NCI-H524 (cell line): ENCODE measurements at regions not wholly inside any gene's neighbourhood (a gene's known extent, or its start where the extent isn't known, plus 50 kb on each side); places are given as distances from the start of the nearest gene placed in this dataset.

Experiments
- DNase-seq, 2 experiments: peaks; one replicate each; lab custom pipeline; 2025; lab: John Stamatoyannopoulos, UW

DNA sequence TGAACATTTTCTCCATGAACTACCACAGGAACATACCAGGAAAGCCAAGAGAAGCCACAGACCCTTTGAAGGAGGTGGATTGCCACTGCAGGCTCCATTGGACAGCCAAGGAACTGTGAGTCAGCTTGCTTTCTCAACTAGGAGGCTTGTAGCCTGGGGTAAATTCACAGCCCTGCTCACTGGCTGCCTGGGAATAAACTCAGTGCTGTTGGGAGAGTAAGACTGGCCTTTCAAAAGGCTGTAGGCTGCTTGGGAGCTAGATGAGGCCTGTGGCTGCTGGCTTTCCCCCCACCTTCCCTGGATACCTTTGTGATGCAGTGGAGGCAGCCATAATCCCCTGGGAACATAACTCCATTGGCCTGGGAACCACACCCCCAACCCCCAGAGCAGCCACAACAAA lies 223.5 kb upstream of the RBMS3 start:
- no peak for DNase-seq

DNA sequence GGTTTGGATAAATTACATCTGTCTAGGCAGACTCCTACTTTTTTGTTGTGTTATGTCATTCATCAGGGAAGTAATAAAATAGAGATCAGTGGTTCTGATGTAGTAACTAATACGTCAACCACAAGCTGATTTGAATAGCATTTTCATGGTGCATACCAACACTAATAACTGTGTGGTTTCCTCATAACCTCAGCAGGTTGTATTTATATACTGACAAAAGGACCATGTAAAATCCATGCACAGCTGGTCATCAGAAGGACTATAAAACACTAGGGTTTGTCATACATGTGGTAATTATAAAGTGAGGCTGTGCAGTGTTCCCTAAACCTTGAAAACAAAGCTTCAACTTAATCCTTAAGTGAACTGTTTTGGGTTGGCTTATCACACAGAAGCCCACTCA lies 216.8 kb upstream of the RBMS3 start:
- peak in 1 of 2 experiments; percentile 22 for DNase-seq

DNA sequence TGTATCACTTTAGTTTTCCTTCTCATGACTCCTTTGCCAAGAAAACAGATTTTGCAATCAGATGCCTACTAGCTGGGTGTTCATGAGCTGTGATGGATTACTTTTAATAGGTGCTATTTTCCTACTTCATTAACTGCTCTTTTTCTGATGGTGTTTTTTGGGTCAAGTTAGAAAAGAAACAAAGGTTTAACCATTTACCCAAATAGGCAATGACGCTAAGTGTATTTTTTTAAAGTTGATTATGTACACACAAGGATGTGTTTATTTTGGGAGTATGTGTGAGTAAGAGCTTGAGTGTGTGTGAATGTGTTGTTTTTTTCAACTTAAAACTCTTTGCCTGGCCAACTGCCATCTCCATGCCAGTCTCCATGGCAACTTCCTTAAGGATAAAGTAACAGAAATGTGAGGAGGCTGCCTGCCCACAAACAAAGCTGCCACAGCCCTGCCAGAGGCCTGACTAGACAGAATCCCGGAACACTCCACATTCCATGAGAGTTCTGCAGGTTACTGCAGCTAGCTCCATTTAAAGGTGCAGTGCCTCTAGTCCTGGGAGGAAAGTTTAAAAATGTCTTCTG lies 215.6 kb upstream of the RBMS3 start:
- DNase-seq, result peak; percentile 70 to 87

DNA sequence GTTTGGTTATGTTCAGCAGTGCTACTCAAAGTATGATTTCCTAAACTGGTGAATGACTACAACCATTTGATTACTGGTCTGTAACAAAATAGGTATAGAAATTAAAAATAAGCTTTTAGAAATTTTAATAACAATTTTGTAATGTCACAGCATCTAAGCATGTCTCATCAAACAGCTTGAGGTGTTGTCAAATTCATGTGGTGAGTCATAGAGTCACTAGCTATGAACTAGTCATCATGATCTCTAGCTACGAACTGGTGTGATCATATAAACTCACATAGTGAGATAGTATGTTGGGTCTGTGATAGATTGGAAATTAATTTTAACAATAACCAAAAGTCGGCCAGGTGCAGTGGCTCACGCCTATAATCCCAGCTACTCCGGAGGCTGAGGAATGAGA lies 213.9 kb upstream of the RBMS3 start:
- no peak for DNase-seq

DNA sequence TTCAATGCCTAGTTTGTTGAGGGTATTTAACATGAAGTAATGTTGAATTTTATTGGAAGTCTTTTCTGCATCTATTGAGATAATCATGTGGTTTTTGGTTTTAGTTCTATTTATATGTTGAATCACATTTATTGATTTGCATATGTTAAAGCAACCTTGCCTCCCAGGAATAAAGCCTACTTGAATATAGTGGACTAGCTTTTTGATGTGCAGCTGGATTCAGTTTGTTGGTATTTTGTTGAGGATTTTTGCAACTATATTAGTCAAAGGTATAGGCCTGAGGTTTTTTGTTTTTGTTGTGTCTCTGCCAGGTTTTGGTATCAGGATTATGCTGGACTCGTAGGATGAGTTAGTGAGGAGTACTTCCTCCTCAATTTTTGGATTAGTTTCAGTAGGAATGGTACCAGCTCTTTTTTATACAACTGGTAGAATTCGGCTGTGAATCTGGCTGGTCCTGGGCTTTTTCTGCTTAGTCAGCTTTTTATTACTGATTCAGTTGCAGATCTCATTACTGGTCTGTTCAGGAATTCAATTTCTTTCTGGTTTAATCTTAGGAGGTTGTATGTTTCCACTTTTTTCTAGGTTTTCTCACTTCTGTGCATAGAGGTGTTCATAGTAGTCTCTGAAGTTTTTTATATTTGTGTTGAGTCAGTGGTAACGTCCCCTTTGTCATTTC lies 209.8 kb upstream of the RBMS3 start:
- DNase-seq, result no peak

DNA sequence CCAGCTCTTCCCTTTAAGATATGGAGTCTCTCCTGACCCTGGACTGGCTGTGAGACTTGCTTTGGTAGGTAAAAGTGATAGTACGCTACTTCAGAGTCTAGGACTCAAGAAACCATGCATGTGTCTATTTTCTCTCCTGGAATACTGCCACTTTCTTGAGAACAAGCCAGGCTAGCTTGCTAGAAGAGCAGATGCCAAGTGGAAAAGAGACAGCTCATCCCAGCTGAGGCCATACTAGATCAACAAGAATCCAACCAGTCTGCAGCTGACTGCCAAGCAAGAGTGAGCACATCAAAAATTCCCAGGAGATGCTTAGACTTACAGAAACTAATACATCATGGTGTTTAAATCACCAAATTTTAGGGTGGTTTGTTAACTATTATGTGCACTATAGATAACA lies 208.3 kb upstream of the RBMS3 start:
- DNase-seq, result no peak

DNA sequence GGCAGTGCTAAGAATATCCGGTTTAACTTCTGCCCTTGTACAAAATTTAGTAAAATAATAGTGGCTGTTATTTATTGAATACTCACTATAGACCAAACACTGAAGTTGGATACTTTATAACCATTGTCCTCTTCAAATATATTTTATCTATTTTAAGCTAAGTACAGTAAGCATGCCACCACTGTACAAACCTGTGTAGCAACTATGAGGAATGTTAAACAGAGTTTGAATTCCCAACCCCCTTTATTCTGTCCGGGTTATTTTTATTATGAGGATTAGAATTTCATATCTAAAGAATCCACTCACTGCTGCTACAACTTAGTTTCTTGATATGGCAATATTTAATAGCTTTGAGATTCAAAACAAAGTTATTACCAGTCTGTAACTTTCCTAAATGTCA lies 203.5 kb upstream of the RBMS3 start:
- DNase-seq, result no peak

DNA sequence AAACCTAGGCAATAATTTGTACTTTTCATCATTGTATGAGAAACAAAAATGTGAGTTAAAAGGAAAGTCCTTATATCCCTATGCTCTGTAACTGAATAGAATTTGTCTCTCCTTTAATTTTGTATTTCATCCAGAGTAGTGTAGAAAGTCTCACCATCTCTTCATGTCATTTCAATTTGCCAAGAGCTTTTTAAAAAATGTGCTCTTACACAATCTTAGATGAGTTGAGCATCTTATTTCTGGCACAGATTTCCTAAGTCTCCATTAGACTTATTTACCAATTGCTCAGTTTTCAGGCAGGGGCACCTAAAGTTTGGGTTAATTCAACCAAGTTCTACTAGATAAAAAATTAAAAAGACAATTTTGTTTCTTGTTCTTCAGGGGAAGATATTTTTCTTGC lies 201.5 kb upstream of the RBMS3 start:
- no peak for DNase-seq

DNA sequence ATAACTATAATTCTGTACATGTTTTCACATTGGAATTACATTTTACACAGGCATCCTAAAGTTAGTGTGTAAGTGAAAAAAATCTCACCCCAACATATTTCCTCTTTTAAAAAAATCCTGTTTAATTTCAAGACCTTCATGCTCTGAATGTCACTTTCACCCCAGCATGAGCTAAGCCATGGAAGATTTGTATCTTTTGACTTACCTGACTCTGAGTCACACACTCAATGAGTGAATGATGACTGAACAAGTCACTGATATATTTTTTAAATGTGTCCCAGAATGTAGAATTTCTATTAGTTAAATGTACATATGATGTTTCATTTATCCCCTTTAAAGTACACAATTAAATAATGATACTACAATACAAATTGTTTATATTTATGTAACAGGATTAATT lies 199.9 kb upstream of the RBMS3 start:
- DNase-seq, result no peak

DNA sequence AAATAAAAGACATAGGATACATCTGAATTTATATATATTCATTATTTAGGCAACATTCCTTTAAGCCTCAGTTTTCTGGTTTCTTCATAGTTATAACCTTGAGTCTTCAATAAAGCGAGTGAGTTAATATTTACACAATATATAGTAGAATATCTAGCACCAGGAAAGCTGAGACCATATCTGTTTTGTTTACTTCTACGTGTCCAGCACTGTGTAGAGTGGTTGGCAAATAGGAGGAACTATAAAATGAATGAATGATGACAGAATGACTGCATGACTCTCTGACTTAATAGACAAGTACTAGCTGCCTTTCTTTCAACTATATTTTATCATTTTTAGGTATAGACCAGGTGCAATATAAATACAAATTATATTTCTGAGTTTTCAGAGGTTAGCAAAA lies 197.8 kb upstream of the RBMS3 start:
- DNase-seq, result no peak

DNA sequence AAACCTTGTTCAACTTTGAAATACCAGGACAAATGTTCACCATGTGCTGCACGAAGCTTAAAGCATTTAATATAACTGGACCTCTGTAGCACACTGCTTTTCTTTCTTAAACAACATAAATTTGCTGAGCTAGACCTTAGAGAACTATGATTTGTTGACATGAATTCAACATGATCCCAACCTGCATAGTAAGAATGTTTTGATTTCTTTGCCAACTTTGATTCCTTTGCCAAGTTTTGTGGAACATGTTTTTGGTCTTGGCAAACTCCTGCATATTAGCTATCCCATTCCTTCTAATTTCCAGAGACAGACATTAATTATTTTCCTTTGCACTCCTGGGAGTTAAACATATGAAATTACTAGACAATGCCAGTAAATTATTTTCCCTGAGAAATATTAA lies 197.2 kb upstream of the RBMS3 start:
- no peak for DNase-seq

DNA sequence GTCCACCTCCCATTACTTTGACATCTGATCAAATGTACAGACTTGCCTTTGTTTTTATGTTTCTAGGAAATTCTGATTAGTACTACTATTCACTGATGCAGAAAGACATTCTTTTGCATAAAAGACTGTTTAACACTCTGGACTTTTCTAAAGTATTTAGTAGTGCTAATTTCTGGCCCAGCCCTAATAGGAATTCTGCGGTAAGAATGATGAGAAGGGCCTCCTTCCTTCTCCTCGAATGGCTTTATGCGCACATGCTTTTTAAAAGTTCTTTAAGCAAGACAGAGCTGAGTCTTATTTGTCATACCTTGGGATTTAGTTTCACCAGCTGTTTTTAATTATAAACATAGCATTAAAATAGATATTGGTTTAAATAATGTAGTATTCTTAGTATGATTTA lies 192.3 kb upstream of the RBMS3 start:
- no peak for DNase-seq

DNA sequence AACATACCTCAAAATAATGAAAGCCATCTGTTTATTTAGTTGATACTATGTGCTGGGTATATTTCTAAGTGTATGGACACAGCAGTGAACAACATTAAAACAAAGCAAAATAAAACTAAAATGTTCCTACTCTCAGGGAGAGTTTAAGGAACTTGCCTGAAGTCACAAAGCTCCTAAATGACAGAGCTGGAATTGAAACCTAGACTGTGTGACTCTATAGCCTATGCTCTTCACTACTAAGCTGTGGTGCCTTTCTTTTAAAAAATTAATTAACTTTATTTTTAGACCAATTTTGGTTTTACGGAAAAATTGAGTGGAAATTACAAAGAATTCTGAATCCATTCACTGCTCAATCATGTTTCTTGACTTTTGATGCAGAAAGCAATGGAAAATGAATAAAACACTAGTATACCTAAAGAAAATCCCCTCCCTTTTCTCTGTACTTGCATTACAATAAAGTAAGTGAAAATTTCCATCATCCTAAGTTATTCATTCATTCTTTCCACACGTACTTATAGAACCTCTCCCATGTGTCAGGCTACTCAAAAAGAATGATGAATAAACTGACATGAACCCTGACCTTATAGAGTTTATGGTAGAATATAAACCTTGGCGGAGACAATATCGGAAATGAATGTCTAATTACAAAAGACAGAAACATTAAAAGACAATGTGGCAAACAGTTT lies 189.8 kb upstream of the RBMS3 start:
- no peak for DNase-seq

DNA sequence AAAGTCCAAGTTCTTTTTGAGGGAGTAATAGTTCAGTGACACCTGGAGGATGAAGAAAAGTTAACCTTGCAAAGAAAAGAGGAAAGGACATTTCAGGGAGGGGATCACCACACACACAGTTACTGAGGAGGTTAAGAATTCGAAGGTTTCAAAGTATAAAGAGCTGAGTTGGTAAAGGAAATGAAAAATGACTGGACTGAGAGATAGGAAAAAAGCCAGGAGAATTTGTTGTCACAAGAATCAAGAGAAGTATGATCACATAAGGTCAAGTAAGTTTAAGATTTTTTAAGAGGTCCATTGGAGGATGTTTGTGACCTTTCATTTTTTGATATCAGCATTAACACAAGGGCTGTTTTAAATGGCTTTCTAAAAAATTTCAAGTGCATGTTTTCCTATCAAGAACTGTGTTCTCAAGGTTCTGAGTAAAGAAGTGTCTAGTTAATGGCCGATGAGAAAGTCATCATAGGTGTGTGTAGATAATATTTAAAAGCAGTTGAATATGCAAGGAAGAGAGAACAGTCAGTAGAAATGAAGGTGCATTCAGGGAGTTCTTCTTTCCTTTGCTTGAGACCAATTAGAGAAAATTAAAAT lies 189.2 kb upstream of the RBMS3 start:
- DNase-seq, result no peak

DNA sequence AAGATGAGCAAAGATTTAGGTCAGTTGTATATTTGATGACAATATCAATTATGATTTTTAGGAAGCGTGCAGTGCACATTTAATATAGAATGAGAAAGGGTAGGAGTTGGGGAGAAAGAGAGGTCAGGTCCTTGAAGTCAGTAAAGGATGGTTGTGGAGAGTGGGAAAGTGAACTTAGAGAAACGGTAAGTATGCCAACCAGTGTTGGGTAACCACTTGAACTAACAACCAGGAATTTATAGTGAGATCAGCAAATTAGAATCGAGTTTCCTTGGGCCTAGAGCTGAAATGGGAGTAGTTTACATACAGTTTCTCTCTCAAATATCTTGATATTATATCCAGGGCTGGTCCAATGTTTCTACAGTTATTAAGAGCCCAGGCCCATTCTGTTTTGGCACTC lies 188.5 kb upstream of the RBMS3 start:
- DNase-seq, result no peak

DNA sequence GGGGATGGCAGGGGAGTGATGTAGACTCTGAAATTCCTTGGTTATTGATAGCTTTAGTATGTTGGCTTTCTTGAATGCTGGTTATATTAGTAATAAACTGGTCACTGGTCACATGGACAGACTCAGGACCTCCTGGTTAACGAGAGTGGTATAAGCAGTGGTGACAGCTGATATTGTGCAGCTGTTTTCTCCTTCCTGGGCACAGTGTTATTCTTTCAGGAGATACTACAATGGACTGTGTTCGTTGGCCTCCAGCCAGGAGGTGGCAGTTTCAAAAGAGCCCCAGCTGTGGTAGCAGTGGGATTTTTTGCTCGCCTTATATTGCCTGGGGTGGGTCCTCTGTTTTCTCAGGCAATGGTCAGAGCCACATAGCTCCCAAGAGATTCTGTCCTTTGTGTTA lies 181.6 kb upstream of the RBMS3 start:
- peak in 1 of 2 experiments; percentile 17 for DNase-seq

DNA sequence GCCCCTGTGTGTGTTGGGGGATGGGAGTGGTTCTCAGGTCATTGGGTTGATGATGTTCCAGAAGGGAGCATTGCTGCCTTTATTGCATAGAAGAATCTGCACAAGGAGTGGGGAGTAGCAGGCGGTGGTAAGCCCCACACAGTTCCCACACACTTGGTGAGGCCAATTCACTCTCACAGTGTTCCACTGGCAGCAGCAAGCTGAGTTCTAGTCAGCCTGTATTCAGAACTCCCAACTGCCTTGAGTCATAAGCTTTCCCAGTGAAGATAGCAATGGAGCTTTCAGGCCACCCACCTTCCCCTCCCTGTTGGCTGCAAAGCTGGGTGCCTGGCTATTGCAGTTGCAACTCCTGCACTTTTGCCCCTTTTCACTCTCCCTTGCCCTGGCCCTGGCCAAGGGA lies 181.1 kb upstream of the RBMS3 start:
- DNase-seq, result no peak

DNA sequence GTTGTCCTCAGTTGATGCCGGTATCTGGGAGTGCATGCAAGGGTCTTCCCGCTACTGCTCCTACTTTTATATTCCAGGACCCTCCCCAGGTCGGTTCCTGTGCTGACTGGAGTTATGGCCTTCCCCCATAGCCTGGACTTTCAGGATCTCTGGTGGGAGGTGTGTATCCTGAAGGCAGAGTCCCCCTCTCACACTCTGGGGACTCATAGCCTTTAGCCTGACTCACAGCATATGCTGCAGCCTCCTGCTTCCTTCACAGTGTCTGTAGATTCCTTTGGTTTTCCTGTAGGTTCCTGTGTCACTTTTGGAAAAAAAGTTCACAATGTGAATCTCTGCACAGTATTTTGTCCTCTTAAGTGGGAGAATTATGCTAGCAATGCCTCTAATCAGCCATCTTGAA lies 180.6 kb upstream of the RBMS3 start:
- DNase-seq, result no peak

DNA sequence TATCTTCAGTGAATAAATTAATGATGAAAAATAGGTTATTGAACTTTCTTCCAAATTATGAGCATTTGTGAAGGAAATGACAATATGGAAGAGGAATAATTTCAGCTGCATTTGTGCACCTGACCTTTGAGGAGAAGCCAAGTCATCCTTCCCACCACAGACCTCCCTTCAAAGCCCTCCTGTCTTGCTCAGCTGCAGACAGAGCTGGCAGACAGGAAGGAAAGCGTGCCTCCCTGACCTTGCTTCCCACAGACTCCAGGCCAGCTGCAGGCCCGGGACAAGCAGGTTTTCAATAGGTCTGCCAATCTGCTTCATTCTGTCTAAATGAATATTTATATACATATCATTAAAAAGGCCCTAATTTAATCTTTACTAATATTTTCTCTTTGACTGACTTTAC lies 152.9 kb upstream of the RBMS3 start:
- DNase-seq, result no peak

DNA sequence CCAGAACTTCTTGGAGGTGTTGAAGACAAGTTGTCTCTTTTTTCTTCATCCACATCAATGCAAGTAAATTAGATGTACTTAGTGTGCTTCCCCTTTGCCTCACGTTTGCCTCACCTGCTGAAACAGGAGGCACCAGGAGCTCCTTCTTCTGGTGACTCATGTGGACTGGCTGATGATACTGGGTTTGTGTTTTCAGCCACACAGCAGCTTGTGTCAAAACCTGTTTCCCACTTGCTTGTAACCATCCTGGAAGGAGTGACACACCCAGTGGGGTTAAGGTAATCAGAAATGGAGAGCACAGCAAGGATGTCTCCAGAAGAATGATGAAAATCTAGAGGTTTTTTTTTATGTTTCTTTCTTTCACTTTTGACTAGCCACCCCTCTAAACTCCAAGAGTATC lies 143.3 kb upstream of the RBMS3 start:
- DNase-seq, result no peak

DNA sequence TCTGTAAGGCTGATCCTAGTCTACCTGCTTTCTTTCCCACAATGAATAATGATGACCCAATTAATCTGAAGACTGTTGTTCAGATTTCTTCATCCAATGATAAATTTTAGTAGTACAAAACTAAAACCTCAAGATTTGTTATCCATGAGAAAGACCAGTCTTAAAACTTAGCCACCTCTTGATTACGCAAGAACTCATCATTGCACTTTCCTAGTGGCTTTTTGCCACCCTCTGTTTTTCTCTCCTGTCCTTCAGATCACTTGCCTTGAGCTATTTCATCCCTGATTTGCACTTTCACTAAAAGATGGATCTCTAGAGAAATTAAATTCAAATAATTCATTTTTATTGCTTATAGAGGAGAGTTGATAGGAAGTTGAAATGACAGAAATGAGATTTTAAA lies 142.7 kb upstream of the RBMS3 start:
- no peak for DNase-seq

DNA sequence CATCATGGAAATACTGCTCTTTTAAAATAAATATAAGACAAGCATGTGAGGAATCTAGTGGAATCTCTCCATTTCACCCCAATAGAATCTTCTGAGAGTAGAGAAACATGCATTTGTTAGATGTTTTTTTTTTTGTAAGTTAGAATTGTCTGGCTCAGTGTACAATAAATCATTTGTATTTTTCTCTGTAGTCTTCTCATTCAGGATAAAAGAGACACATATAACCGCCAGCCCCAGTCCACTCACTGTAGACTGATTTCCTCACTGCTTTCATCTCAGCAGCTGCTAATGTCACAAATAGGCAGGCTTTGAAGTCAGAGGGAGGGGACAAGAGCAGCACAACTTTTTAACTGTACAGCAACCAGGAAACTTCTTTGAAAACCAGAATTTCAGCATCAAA lies 140.2 kb upstream of the RBMS3 start:
- DNase-seq, result no peak

DNA sequence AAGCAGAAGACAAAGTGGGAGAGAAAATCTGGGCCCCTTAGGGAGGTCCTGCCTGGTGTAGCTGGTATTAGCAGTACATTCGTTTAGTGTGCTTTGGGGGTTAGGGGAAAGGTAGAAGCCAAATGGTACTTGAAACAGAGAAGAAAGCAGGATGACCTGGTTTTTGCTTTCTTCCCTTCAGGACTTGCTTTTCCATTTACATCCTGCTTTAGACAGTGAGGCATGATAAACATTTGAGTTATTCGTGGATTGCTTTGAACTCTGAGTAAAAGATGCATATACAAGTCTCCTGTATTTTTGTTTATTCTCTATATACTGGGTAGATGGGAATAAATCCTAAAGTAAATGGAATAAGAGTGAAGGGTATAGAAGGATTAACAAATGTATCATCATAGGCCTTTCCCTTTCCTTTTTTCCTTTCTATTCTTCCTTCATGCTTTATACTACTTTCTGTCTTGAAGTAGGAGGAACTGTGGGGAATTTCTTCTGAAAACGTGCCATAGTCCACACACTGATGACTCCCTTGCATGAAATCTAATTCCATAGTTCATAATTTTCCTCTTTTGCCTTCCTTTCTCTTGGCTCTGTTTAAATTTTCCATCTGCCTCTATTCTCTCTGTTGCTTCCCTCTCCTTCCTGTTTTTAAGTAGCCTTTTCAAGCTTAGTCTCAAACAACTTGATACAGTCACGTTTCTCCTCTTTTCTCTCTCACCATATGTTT lies 139.5 kb upstream of the RBMS3 start:
- DNase-seq, result no peak
